ENCODE measurements at regions not wholly inside any gene's neighbourhood (a gene's known extent, or its start where the extent isn't known, plus 50 kb on each side); places are given as distances from the start of the nearest gene placed in this dataset.

- Histone ChIP-seq H3K9me3 (ENCODE audit: low read length) (peaks cover 55% of the 10 kb centered on the region), H3K4me3 (ENCODE audit: low read length) (no peak overlapping the region)
These were observed 816.0 kb downstream of the SQOR start for GRCh38 chr15:46450810-46451182.

GRCh38 chr15:46452297-46452820, 817.5 kb downstream of the SQOR start:
- Histone ChIP-seq H3K9ac (ENCODE audit: low read length) (no peak overlapping the region), H3K36me3 (ENCODE audit: insufficient read depth, low read length) (no peaks in the 10 kb centered on the region), H3K79me2 (ENCODE audit: low read length) (no peaks in the 10 kb centered on the region), H3K9me3 (ENCODE audit: low read length) (peaks cover 54% of the 10 kb centered on the region), H3K9me2 (replicated peaks; ENCODE audit: insufficient read depth, low read length) (no peaks in the 10 kb centered on the region), H3K4me3 (ENCODE audit: low read length) (no peak overlapping the region), H3K27me3 (ENCODE audit: low read length) (no peaks in the 10 kb centered on the region), H3K4me2 (ENCODE audit: low read depth, low read length, poor library complexity, severe bottlenecking) (no peak overlapping the region), H3K27ac (ENCODE audit: low read length) (no peak overlapping the region), H3K4me1 (ENCODE audit: low read length) (no peaks in the 10 kb centered on the region), H2AFZ (ENCODE audit: low read length) (no peak overlapping the region), H4K20me1 (ENCODE audit: insufficient read depth, low read depth, low read length) (no peaks in the 10 kb centered on the region)
- DNase-seq, result no peak

More at GRCh38 chr15:46450810-46451182, 816.0 kb downstream of the SQOR start:
- DNase-seq, result no peak
- Histone ChIP-seq H3K9ac (ENCODE audit: low read length) (no peak overlapping the region), H3K27me3 (ENCODE audit: low read length) (no peaks in the 10 kb centered on the region), H3K4me2 (ENCODE audit: low read depth, low read length, poor library complexity, severe bottlenecking) (no peak overlapping the region), H3K27ac (ENCODE audit: low read length) (no peak overlapping the region), H4K20me1 (ENCODE audit: insufficient read depth, low read depth, low read length) (no peaks in the 10 kb centered on the region), H3K36me3 (ENCODE audit: insufficient read depth, low read length) (no peaks in the 10 kb centered on the region), H2AFZ (ENCODE audit: low read length) (no peak overlapping the region), H3K4me1 (ENCODE audit: low read length) (no peaks in the 10 kb centered on the region), H3K79me2 (ENCODE audit: low read length) (no peaks in the 10 kb centered on the region), H3K9me2 (replicated peaks; ENCODE audit: insufficient read depth, low read length) (no peaks in the 10 kb centered on the region)

GRCh38 chr15:46456456-46456855, 821.6 kb downstream of the SQOR start:
- H2AFZ ChIP-seq (ENCODE audit: low read length), result no peak overlapping the region
- H3K79me2 ChIP-seq (ENCODE audit: low read length), result no peaks in the 10 kb centered on the region
- no peaks in the 10 kb centered on the region for H3K9me2 ChIP-seq (replicated peaks; ENCODE audit: insufficient read depth, low read length)
- H3K27ac ChIP-seq (ENCODE audit: low read length), result no peak overlapping the region
- no peak overlapping the region for H3K4me3 ChIP-seq (ENCODE audit: low read length)
- H4K20me1 ChIP-seq (ENCODE audit: insufficient read depth, low read depth, low read length), result no peaks in the 10 kb centered on the region
- no peaks in the 10 kb centered on the region for H3K27me3 ChIP-seq (ENCODE audit: low read length)
- H3K36me3 ChIP-seq (ENCODE audit: insufficient read depth, low read length), result no peaks in the 10 kb centered on the region
- peaks cover 40% of the 10 kb centered on the region for H3K9me3 ChIP-seq (ENCODE audit: low read length)
- no peak for DNase-seq
- H3K9ac ChIP-seq (ENCODE audit: low read length), result no peak overlapping the region
- no peaks in the 10 kb centered on the region for H3K4me1 ChIP-seq (ENCODE audit: low read length)
- no peak overlapping the region for H3K4me2 ChIP-seq (ENCODE audit: low read depth, low read length, poor library complexity, severe bottlenecking)

DNA sequence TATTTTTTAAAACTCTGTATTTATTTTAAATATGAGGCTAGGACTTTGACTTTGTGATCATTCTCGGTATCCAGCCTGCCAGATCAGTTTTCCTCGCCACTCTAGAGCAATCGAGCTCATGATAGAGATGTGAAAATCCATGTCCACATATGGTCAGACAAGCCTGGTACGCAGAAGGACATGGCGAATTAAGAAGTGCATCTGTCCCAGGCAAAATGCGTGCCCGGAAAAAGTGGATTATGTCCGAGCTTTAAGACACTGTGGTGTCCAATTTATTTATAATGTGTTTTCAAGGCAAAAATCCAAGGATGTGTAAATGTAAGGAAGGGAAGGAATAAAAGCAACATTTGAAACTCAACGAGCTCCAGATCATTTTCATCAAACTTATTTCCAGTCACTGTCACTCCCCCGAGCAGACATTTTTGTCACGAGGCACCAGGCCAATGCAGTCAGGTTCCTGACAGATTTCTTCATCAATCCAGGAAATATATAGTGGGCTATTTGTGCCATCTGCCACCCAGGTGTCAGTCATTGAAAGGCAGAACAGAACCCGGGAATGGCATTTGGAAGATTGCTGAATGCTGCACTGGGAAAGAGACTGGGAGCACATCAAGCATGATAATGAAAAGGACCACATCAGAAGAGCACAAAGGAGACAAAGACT, 825.7 kb downstream of the SQOR start:
- Histone ChIP-seq H3K4me3 (ENCODE audit: low read length) (no peak overlapping the region), H3K27me3 (ENCODE audit: low read length) (no peaks in the 10 kb centered on the region), H3K4me1 (ENCODE audit: low read length) (no peaks in the 10 kb centered on the region), H2AFZ (ENCODE audit: low read length) (no peak overlapping the region), H3K9me2 (replicated peaks; ENCODE audit: insufficient read depth, low read length) (no peaks in the 10 kb centered on the region), H3K36me3 (ENCODE audit: insufficient read depth, low read length) (no peaks in the 10 kb centered on the region), H3K9ac (ENCODE audit: low read length) (no peak overlapping the region), H3K4me2 (ENCODE audit: low read depth, low read length, poor library complexity, severe bottlenecking) (no peak overlapping the region), H3K79me2 (ENCODE audit: low read length) (no peaks in the 10 kb centered on the region), H4K20me1 (ENCODE audit: insufficient read depth, low read depth, low read length) (no peaks in the 10 kb centered on the region), H3K27ac (ENCODE audit: low read length) (no peak overlapping the region), H3K9me3 (ENCODE audit: low read length) (peaks cover 25% of the 10 kb centered on the region)
- DNase-seq, result no peak

- Histone ChIP-seq H3K4me2 (ENCODE audit: low read depth, low read length, poor library complexity, severe bottlenecking) (no peak overlapping the region), H3K27ac (ENCODE audit: low read length) (no peak overlapping the region), H3K36me3 (ENCODE audit: insufficient read depth, low read length) (no peaks in the 10 kb centered on the region), H4K20me1 (ENCODE audit: insufficient read depth, low read depth, low read length) (no peaks in the 10 kb centered on the region), H3K9me3 (ENCODE audit: low read length) (peaks cover 24% of the 10 kb centered on the region), H3K9ac (ENCODE audit: low read length) (no peak overlapping the region), H2AFZ (ENCODE audit: low read length) (no peak overlapping the region), H3K4me1 (ENCODE audit: low read length) (no peaks in the 10 kb centered on the region), H3K79me2 (ENCODE audit: low read length) (no peaks in the 10 kb centered on the region), H3K27me3 (ENCODE audit: low read length) (no peaks in the 10 kb centered on the region), H3K4me3 (ENCODE audit: low read length) (no peak overlapping the region), H3K9me2 (replicated peaks; ENCODE audit: insufficient read depth, low read length) (no peaks in the 10 kb centered on the region)
- no peak for DNase-seq
These were observed 826.6 kb downstream of the SQOR start for GRCh38 chr15:46461416-46461815.

DNA sequence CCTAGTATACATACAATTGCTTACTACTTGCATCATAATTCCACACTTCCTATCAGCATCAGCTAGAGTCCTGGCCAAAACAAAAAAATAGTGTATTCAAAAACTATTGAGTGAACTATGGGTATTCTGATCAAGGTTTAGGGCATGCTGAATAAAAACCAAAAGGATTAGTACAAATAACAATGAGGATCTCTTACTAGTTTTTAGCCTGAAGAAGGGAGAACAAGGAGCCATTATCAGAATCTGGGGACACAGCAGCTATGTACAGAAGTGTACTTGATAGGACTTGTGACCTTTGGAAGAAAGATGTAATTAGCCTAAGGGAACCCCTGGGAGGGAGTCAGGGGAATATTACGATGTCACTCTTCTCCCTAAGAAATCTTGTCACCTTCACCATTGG, 832.2 kb downstream of the SQOR start:
- H3K4me2 ChIP-seq (ENCODE audit: low read depth, low read length, poor library complexity, severe bottlenecking), result no peak overlapping the region
- no peak overlapping the region for H3K4me3 ChIP-seq (ENCODE audit: low read length)
- no peaks in the 10 kb centered on the region for H3K4me1 ChIP-seq (ENCODE audit: low read length)

DNA sequence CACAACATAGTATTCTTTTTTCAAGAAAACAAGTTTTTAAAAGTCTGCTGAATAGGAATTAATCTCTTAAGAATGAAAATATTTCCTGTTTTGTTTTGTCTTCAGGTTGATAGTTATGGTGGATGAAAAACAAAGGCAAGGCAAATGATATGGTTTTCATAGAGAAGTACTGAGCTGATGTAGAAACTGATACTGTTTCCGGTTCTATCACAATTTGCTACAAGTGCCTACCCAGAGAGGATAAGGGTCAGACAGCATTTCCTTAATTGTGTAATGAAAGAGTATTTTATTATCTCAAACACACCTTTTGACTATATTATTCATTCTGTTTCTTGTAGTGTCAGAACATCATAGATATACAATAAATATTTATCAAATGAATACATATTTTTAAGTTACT, 836.3 kb downstream of the SQOR start:
- Histone ChIP-seq H3K9me2 (replicated peaks; ENCODE audit: insufficient read depth, low read length) (no peaks in the 10 kb centered on the region), H3K9ac (ENCODE audit: low read length) (no peak overlapping the region), H3K27me3 (ENCODE audit: low read length) (no peaks in the 10 kb centered on the region), H3K9me3 (ENCODE audit: low read length) (peaks cover 28% of the 10 kb centered on the region), H3K4me2 (ENCODE audit: low read depth, low read length, poor library complexity, severe bottlenecking) (no peak overlapping the region), H3K36me3 (ENCODE audit: insufficient read depth, low read length) (no peaks in the 10 kb centered on the region), H4K20me1 (ENCODE audit: insufficient read depth, low read depth, low read length) (no peaks in the 10 kb centered on the region), H2AFZ (ENCODE audit: low read length) (no peak overlapping the region), H3K4me1 (ENCODE audit: low read length) (no peaks in the 10 kb centered on the region), H3K27ac (ENCODE audit: low read length) (no peak overlapping the region), H3K79me2 (ENCODE audit: low read length) (no peaks in the 10 kb centered on the region), H3K4me3 (ENCODE audit: low read length) (no peak overlapping the region)
- DNase-seq, result no peak

More for the DNA sequence above, 832.2 kb downstream of the SQOR start:
- Histone ChIP-seq H3K9ac (ENCODE audit: low read length) (no peak overlapping the region), H3K9me2 (replicated peaks; ENCODE audit: insufficient read depth, low read length) (no peaks in the 10 kb centered on the region), H3K79me2 (ENCODE audit: low read length) (no peaks in the 10 kb centered on the region), H4K20me1 (ENCODE audit: insufficient read depth, low read depth, low read length) (no peaks in the 10 kb centered on the region), H3K27me3 (ENCODE audit: low read length) (no peaks in the 10 kb centered on the region), H3K36me3 (ENCODE audit: insufficient read depth, low read length) (no peaks in the 10 kb centered on the region), H2AFZ (ENCODE audit: low read length) (no peak overlapping the region), H3K27ac (ENCODE audit: low read length) (no peak overlapping the region), H3K9me3 (ENCODE audit: low read length) (peaks cover 30% of the 10 kb centered on the region; the same call in 1 of the 2 replicates)
- no peak for DNase-seq

- H3K9me2 ChIP-seq (replicated peaks; ENCODE audit: insufficient read depth, low read length), result no peaks in the 10 kb centered on the region
- H3K9ac ChIP-seq (ENCODE audit: low read length), result no peak overlapping the region
- H3K9me3 ChIP-seq (ENCODE audit: low read length), result peaks cover 52% of the 10 kb centered on the region
- no peaks in the 10 kb centered on the region for H3K79me2 ChIP-seq (ENCODE audit: low read length)
- H3K27ac ChIP-seq (ENCODE audit: low read length), result no peak overlapping the region
- H4K20me1 ChIP-seq (ENCODE audit: insufficient read depth, low read depth, low read length), result no peaks in the 10 kb centered on the region
- H3K36me3 ChIP-seq (ENCODE audit: insufficient read depth, low read length), result no peaks in the 10 kb centered on the region; the same call in 1 of the 2 replicates
- no peak for DNase-seq
- H3K4me1 ChIP-seq (ENCODE audit: low read length), result no peaks in the 10 kb centered on the region
- H3K4me3 ChIP-seq (ENCODE audit: low read length), result no peak overlapping the region
- no peak overlapping the region for H3K4me2 ChIP-seq (ENCODE audit: low read depth, low read length, poor library complexity, severe bottlenecking)
- H2AFZ ChIP-seq (ENCODE audit: low read length), result no peak overlapping the region
- H3K27me3 ChIP-seq (ENCODE audit: low read length), result no peaks in the 10 kb centered on the region
These were observed 854.4 kb downstream of the SQOR start for GRCh38 chr15:46489276-46489675.
